DMS114 treated with DMSO at 0.1 percent for 48 hours (cell line): ENCODE measurements at regions not wholly inside any gene's neighbourhood (a gene's known extent, or its start where the extent isn't known, plus 50 kb on each side); places are given as distances from the start of the nearest gene placed in this dataset.

Experiments
- DNase-seq: peaks from one replicate; lab custom pipeline; 2025; ENCODE audit not compliant: unreplicated experiment; lab: John Stamatoyannopoulos, UW

DNA sequence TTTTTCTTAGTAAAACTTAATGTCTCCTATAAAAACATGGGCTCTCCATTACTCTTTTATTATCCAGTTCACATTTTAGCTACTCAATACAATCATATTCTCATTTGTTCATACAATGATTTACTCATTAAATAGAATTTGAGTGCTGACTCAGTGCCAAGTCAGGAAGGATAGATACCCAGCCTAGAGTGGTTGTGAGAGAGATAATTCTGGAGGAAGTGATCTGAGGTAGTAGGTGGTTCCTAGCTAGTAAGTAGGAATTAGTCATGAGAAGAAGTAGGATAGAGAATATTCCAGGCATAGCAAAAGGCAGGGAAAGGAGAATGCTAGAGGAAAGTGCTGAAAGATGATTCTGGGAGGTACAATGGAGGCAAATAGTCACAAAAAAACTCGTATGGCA lies 133.5 kb upstream of the MBL2 start:
- DNase-seq: no peak

DNA sequence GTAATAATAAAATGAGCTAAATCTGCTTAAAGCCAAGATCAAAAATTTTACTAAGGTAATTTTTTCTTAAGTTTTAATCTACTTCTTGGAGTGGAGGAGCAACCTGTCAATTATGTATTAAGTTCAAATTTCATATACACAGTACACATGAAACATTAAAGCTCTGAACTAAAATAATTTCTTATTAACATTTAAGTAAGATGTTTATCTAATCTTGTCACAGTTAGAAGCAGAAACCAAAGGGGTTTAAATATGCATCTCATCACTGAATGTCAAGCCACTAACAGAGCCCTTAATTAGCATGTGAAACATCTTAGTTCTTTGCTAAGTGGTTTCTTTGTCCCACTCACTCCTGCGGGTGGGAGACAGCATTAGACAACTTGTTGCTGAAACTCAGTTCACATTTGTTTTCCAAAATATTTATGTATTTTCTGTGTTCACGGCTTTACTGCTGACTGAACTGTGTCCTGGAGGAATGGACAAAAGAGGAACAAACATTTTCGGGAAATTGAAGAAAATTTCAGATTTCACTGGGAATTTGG lies 130.9 kb upstream of the MBL2 start:
- DNase-seq: no peak

DNA sequence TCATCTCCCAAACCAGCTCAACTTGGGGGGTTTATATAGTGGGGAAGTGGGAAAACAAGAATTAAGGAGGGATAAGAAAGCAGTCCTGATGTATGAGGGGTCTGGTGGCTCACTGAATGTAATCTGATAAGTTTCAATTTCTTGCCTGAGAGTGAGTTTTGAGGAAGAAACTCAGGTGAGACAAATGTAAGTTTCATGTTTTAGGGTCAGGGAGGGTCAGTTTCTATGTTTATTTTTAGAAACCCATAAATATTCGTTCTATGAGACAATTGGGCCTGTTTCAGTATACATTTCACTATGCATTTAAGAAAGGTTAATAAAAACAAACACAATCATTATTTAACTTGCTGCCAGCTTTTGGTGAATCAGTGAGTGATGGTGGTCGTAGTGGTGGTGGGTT lies 128.0 kb upstream of the MBL2 start:
- no peak for DNase-seq

DNA sequence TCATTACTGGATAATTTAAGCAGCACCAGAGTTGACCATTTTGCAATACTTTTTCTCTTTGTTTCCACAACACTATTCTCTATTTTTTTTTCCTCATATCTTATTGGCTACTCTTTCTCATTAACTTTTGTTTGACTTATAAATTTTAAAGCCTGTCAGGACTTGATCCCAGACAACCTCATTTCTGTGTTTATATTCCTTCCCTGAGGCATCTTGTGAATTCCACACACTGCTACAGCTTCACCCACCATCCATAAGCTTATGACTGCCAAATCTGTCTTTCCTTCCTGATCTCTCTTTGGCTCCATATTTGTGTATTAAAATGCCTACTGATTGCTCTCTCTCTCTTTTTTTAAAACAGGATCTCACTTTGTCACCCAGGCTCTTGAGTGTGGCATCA lies 124.6 kb upstream of the MBL2 start:
- no peak for DNase-seq

DNA sequence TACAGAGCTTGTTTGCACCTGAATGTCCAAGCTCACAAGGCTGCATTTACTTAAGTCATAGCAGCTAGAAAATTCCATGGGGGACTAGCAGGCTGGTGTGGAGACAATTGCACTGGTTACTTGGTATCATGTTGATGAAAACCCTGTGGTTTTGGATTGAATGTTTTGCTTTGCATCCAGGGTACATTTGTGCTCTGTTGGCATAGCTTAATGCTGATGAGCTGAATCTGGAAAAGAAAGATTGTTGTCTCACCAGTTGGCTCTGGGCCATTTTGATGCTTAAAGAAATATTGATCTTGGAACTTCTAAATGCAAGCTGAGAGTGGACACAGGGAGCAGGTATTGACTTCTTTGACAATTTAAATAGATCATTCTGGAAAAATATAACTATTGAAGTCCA lies 122.5 kb upstream of the MBL2 start:
- no peak for DNase-seq

DNA sequence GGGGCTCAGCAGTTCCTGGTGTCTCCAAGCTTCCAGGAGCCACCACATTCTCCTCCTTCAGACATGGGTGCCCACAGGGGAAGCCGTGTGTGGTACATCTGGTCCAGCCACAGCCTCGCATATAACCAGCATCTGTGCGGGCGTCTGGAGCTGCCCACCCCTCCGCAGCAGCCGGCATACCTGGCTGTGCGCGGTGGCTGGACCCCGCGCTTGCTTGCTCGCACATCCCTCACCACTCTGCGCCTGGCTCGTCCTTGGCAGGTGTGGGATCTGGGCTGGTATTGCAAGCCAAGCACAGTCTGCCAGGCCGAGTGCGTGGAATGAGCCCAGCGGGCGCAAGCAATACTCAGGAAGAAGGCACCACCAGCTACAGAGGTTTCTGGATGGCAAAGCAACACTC lies 117.7 kb upstream of the MBL2 start:
- DNase-seq: no peak

DNA sequence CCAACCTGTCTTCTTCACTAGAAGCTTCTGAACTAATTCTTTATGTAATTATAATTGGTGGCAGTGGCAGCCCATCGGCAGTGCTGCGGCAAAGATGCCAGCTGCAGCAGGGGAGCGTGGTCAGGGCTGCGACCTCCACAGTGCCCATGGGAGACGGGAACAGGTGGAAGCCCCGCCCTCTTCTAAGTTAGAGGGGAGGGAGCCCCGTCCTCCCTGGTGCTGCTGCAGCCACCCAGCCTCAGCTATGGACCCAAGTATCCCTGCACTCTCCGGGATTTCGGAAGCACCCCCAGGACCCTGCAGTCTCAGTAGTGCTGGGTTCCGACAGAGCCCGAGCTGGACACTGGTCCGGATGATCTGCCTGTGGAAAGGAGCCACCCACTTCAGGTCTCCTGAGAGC lies 117.0 kb upstream of the MBL2 start:
- DNase-seq: no peak

DNA sequence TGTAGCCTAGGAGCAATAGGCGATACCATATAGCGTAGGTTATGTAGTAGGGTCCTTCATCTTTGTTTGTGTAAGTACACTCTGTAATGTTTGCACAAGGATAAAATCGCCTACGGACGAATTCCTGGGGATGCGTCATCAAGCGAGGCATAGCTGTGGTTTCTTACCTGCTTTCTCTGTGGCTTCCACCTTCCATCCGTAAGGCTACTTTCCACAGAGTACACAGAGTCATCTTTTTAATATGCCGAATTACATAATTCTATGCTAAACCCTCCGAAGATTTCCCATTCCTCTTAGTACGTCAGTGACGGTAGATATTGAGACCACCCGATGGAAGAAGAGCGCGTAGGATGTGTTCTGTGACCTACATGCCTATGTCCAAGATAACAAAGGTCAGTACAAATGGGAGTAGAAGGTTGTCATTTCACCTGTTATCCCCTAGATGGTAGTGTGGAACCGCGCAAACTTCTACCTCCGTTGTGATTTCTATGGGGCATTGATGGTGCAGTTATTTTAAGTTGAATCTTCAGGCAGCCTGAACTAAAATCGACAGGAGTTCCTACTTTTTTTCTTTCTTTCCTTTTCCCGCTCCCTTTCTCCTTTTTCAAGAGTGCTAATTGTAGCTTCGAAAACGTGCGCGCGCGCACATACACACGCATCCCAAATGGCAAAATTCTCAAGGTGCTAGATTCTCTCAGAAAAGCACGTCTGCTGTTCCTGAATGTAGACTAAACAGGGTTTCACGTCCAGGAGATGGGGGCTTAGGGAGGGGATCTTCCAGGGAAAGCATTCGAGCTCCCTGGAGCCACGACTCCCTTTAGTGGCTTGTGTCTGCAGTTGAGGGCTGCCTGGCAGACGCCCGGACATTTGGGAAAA lies 111.7 kb upstream of the MBL2 start:
- DNase-seq: peak; percentile 59

DNA sequence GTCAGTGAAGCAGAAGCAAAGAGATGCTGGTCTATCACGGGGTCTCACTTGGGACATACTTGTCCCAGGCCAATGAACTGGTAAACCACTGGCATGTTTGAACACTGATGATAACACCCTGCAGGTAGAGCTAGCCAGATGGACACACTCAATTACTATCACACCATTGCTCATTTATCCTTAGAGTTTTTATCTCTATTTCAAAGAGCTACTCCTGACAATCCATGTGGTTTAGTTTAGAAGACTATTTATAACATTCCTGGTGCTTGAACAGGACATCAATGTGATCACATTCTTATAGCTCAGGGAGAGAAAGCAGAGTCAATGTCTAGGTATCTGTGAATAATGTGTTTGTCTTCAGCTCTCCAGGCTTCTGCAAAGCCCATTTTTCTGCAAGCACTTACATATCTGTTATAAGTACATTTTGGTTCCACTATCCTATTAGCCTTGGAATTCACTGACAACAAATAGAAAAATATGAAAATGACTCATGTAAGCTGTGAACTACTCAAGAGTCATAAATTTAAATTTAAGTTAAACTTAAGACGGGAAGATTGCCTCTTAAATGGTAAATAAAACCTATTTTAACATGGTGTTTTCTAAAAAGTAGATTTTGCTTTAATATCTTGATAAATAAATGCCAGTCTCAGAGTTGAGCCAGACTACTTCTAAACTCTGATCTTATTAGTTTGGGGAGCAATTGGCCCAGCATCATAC lies 106.7 kb upstream of the MBL2 start:
- no peak for DNase-seq

DNA sequence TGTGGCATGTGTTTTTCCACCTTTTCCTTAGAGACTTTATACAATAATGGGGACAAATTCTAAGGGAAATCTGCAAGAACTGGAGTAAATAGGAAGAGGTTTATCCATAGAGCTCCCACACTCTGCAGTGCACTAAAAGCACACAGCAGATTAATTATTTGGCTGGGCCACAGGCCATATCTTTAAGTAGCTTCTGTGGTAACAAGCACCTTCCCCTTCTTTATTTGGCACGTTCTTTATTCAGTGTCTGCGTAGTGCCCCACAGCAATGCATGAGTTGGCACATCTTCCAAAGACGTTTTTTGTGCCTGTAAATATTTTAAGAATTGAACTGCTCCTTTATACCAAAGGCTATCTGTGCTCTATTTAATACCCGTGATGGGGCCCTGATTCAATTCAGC lies 104.9 kb upstream of the MBL2 start:
- DNase-seq: no peak

DNA sequence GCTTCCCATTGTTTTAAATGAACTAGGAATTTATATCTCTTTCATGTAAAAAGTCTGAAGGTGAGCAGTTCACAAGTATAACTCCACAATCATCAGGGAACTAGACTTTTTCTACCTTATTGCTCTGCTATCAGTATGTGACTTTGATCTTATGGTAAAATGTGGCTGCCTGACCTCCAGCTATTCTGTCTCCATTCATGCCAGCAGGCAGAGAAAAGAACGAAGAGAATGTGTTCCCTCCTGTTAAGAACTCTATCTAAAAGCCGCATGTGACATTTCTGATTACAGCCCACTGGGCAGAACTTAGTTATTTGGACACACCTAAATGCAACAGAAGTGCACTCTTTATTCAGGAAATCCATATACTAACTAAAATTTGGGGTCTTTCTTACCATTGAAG lies 102.8 kb upstream of the MBL2 start:
- DNase-seq: no peak

DNA sequence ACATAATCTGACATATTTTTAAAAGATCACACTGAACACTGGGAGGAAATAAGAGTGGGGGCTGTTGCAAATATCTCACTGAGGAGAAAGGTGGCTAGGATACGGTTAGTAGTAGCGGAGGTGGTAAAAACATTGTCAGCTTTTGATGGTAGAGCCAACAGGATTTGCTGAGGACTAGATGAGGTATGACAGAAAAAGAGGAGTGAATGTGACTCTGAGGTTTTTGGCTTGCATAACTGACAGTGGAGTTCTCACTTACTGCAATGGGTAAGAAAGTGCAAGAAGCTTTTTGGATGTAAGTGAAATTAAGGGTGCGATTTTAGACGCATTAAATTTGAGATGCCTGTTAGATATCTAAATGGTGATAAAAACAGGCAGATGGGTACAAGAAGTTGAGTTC lies 102.0 kb upstream of the MBL2 start:
- no peak for DNase-seq

DNA sequence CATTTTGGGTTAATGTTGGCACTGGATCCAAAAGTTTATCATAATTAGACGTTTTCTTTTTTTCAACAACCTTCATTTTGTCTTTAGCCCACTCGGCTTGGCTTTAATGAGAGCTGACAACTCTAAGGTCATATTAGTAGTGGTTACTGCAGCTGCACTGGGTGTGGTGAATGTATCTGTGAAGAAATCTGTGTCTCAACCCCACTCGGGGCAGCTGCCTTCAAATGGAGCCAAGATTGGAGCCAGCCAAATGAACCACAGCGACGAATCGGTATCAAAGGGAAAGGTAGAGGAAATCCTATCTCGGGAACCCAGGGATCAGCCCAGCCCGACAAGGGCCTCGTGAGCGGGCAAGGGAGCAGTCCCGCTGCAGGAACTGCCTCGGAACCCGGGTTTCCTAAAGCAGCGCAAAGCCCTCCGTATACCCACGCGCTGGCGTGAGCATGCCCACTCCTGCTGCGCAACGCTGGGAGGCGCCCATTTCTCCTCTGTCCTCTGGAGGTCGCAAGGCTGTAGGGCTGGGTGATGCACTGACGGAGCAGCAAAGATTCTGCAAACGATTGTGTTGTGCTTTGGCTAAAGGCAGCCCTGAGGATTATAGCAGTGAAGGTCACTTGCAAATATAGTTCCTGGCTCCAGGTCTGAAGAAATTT lies 98.7 kb upstream of the MBL2 start:
- no peak for DNase-seq

DNA sequence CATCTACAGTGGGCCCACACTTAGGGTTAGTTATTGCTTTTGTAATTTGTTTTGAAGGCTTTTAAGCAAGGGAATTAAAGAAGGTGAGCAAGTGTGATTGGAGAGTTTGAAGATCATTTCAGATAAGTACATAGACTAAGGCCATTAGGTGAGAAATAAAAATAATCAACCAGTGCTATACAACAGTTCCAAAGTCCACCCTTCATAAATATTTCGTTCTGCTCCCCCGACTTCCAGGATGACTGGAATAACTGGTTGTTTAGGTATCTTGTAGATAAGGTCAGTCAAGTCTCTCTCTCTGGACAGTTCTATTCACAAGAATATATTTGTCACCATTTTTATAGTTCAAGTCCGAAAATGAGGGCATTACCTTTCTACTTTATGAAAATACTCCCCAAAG lies 98.0 kb upstream of the MBL2 start:
- DNase-seq: no peak

DNA sequence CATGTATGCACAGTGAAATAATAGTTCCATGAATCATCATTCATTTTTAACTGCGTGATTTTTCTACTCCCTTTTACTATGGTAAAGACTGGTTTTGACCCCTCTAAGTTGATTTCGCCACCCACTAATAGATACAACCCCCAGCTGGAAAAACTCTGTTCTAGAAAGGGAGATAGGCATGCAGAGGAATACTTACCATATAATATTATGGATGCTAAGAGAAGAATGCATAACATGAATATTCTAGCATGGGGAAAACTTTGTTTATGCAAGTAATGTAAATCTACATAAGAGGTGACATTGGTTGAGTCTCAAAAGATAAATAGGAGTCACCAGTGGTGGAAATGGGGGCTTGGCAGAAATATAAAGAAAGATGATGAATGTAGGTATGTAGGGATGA lies 97.3 kb upstream of the MBL2 start:
- no peak for DNase-seq

DNA sequence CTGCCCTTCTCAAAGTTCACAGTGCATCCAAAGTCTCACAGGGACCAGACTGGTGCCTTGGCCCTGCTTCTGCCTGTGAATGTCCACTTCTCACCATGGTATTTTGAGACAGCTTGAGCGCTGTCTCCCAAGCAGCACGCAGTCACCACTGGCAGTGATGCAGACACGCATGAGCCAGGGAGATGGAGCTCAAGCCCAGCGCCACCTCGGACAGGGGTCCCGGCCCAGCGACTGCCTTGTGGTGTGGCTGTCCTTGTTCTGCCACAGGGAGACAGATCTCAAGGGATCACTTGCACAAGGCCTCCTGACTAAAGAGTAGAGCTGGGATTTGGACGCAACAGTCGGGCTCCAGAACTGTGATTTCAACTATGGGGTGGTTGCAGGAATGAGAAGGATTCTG lies 92.6 kb upstream of the MBL2 start:
- DNase-seq: no peak

DNA sequence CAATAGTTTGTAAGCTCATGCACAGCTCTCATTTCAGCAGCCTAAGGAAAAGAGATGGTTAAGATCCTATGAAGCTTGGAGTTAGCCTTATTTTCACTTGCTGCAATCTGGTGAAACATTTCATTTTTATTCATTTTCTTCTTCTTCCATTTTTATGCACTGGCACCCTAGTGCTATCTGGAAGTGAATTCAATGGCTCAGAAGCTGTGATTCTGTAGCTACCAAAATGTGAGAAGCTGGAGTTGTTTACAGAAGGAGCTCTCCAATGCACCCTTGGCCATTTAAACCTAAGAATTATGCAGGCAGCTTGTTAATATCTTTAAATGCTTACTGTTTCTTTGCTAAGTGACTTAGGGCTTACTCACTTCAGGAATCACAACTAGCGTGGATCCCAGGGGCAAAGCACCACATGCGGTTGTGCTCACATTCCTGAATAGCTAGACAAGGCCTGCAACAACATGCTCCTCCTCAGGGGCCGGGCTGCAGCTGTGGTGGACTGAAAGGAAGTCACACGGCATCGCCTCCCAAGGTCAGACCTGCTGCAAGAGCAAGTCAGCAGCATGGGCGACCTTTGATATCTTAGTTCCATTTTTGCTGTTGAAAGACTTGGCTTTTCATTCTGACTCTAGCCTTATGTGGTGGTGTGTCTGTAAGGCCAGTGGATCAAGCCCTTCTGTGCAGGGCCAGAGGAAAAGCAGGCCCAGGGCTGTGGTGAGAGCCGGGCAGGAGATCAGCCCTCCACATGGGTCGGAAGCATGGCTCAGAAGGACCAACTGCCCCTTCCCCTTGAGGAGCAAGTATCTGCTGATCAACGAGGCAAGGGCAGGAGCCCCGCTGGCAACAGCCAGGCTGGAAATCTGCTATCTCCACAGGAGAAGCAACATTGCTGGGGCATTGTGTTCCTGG lies 91.9 kb upstream of the MBL2 start:
- no peak for DNase-seq

DNA sequence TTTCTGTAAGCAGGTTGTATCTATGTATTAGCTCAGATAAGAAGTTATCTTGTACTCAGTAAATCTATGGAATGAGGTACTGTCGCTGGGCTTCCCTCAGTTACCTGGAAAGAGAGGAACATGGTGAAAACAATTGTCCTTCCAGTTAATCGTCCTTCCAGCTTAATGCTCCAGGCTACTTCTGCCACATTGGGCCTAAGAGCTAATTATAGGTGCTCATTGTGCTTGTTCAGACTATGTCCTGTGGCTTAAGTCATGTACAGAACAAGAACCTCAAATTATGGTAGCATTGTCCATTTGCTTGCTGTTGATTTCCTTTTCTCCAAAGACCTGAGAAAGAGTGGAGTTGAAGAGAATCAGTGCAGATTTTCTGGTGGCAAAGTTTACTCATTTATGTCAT lies 86.1 kb upstream of the MBL2 start:
- DNase-seq: no peak

DNA sequence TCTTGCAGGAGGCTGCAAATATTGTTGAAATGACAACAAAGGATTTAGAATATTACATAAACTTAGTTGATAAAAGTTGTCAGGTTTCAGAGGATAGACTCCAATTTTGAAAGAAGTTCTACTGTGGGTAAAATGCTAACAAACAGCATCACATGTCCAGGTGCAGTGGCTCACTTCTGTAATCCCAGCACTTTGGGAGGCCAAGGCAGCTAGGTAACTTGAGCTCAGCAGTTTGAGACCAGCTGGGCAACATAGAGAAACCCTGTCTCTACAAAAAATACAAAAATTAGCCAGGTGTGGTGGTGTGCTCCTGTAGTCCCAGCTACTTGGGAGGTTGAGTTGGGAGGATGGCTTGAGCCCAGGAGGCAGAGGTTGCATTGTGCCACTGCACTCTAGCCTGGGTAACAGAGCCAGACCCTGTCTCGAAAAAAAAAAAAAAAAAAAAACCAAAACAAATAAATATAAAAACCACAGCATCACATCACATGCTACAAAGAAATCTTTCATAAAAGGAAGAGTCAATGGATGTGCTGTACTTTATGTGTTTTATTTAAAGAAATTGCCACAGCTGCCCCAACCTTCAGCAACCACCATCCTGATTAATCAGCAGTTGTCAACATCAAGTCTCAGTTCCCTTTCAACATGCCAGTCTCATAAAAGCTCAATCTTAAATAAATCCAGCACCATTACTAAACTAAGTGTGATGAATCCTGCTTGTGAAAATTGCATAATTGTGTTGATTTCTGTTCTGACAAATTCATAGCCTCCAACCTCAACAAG lies 83.2 kb upstream of the MBL2 start:
- no peak for DNase-seq

DNA sequence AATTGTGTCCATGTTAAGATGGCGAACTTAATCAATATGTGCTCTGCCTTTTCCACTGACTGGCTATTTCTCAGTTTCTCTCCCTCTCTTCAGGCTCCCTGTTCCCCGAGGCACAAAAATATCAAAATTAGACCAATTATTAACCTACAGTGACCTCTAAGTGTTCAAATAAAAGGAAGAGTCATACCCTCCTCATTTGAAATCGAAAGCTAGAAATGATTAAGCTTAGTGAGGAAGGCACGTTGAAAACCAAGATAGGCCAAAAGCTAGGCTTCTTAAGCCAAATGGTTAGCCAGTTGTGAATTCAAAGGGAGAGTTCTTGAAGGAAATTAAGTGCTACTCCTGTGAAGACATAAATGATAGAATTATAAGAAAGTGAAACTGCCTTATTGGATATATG lies 81.1 kb upstream of the MBL2 start:
- DNase-seq: no peak
